22Rv1 (cell line): ENCODE measurements at regions not wholly inside any gene's neighbourhood (a gene's known extent, or its start where the extent isn't known, plus 50 kb on each side); places are given as distances from the start of the nearest gene placed in this dataset.
"Not testable (repeated sequence)": the region's sequence is repeated elsewhere in the genome, so short reads cannot be mapped to it uniquely, and the experiment has no call there.

Source experiments
- ZFX ChIP-seq: fragments of 450-650 bp; IDR thresholded peaks from 2 replicates; pipeline ENCODE4 v1.6.1; 2017; ENCODE audit warnings: antibody characterized with exemption, borderline replicate concordance
- TF ChIP-seq, protein P1 (sequence below): fragments of 450-650 bp; IDR thresholded peaks from 2 replicates; pipeline ENCODE4 v1.5.1; 2017; ENCODE audit warnings: mild to moderate bottlenecking

DNA sequence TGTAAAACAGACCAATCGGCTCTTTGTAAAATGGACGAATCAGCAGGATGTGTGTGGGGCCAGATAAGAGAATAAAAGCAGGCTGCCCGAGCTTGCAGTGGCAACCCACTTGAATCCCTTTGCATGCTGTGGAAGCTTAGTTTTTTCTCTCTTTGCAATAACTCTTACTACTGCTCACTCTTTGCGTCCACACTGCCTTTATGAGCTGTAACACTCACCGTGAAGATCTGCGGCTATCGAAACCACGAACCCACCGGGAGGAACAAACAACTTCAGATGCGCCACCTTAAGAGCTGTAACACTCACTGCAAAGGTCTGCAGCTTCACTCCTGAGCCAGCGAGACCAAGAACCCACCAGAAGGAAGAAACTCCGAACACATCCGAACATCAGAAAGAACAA lies 722.7 kb downstream of the DIAPH3 start:
- TF ChIP-seq, protein P1, sequence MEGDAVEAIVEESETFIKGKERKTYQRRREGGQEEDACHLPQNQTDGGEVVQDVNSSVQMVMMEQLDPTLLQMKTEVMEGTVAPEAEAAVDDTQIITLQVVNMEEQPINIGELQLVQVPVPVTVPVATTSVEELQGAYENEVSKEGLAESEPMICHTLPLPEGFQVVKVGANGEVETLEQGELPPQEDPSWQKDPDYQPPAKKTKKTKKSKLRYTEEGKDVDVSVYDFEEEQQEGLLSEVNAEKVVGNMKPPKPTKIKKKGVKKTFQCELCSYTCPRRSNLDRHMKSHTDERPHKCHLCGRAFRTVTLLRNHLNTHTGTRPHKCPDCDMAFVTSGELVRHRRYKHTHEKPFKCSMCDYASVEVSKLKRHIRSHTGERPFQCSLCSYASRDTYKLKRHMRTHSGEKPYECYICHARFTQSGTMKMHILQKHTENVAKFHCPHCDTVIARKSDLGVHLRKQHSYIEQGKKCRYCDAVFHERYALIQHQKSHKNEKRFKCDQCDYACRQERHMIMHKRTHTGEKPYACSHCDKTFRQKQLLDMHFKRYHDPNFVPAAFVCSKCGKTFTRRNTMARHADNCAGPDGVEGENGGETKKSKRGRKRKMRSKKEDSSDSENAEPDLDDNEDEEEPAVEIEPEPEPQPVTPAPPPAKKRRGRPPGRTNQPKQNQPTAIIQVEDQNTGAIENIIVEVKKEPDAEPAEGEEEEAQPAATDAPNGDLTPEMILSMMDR = not testable (repeated sequence)
- not testable (repeated sequence) for TF ChIP-seq ZFX
